HL-60 (cell line): ENCODE measurements at regions not wholly inside any gene's neighbourhood (a gene's known extent, or its start where the extent isn't known, plus 50 kb on each side); places are given as distances from the start of the nearest gene placed in this dataset.

Experiments used
- DNase-seq, 2 experiments: peaks; one replicate each; pipeline ENCODE4 v3.0.0-alpha.2; 2010 to 2020; ENCODE audit warnings: low read depth in 1 of 2, low spot score in 1 of 2
- H3K27ac ChIP-seq: fragments of 250-450 bp; sonication (Bioruptor Pico); replicated peaks from 2 replicates; pipeline ENCODE4 v1.5.1; 2020; ENCODE audit warnings: mild to moderate bottlenecking, moderate library complexity
- H3K27me3 ChIP-seq: fragments of 250-450 bp; sonication (Bioruptor Pico); 2 replicates; pipeline ENCODE4 v1.5.1; 2021; ENCODE audit warnings: mild to moderate bottlenecking, moderate library complexity; ENCODE audit not compliant: insufficient read depth, poor library complexity, severe bottlenecking
- H3K4me3 ChIP-seq: replicated peaks from 2 replicates; pipeline ENCODE4 v1.5.1; 2011; ENCODE audit warnings: mild to moderate bottlenecking, control low read depth, low read length; ENCODE audit not compliant: insufficient read depth
- CTCF ChIP-seq: IDR thresholded peaks from one replicate; pipeline ENCODE4 v1.5.1; 2011; ENCODE audit warnings: low read length, control low read depth, inconsistent platforms; ENCODE audit not compliant: insufficient read depth
- GABPA ChIP-seq: IDR thresholded peaks from 2 replicates; pipeline ENCODE4 v1.6.1; 2012; ENCODE audit warnings: low read depth
- POLR2AphosphoS5 ChIP-seq: IDR thresholded peaks from 2 replicates; pipeline ENCODE4 v1.6.1; 2012; ENCODE audit warnings: low read depth
- REST ChIP-seq: IDR thresholded peaks from 2 replicates; pipeline ENCODE4 v1.6.1; 2012; ENCODE audit warnings: low read depth; ENCODE audit not compliant: insufficient replicate concordance
- SPI1 ChIP-seq: IDR thresholded peaks from 2 replicates; pipeline ENCODE4 v1.6.1; 2012; ENCODE audit warnings: low read depth, mild to moderate bottlenecking, borderline replicate concordance

GRCh38 chr20:11301699-11302098 lies 616.0 kb upstream of the BTBD3 start:
- TF ChIP-seq CTCF (no peak), SPI1 (no peak), POLR2AphosphoS5 (no peak), REST (no peak), GABPA (no peak)
- DNase-seq: no peak

GRCh38 chr20:11302436-11302835 lies 615.3 kb upstream of the BTBD3 start:
- Histone ChIP-seq H3K4me3 (no peak overlapping the region), H3K27ac (no peak overlapping the region), H3K27me3 (no peaks in the 10 kb centered on the region)
- no peak for DNase-seq
- TF ChIP-seq REST (no peak), SPI1 (no peak), GABPA (no peak), CTCF (no peak), POLR2AphosphoS5 (no peak)

More at GRCh38 chr20:11301699-11302098, 616.0 kb upstream of the BTBD3 start:
- Histone ChIP-seq H3K4me3 (no peak overlapping the region), H3K27ac (no peak overlapping the region), H3K27me3 (no peaks in the 10 kb centered on the region)

GRCh38 chr20:11304795-11305194 lies 612.9 kb upstream of the BTBD3 start:
- Histone ChIP-seq H3K27me3 (no peaks in the 10 kb centered on the region), H3K27ac (no peak overlapping the region), H3K4me3 (no peak overlapping the region)
- TF ChIP-seq SPI1 (no peak), CTCF (no peak), REST (no peak), GABPA (no peak), POLR2AphosphoS5 (no peak)
- no peak for DNase-seq
